GM19239 (cell line): ENCODE measurements at regions not wholly inside any gene's neighbourhood (a gene's known extent, or its start where the extent isn't known, plus 50 kb on each side); places are given as distances from the start of the nearest gene placed in this dataset.
"Not testable (repeated sequence)": the region's sequence is repeated elsewhere in the genome, so short reads cannot be mapped to it uniquely, and the experiment has no call there.

Experiments
- DNase-seq: peaks from one replicate; pipeline ENCODE4 v3.0.0; 2011; ENCODE audit warnings: low spot score; ENCODE audit not compliant: insufficient read length
- FAIRE-seq: peaks from 2 replicates; lab custom pipeline; 2011; peaks lifted over from hg19 to GRCh38; lab: Jason Lieb, UNC

GRCh38 chr3:153356908-153357307, 194.9 kb downstream of the RAP2B start:
- no peak for FAIRE-seq
- no peak for DNase-seq

GRCh38 chr3:153357436-153357835, 195.4 kb downstream of the RAP2B start:
- FAIRE-seq (no peak), DNase-seq (no peak)

- no peak for DNase-seq
- no peak for FAIRE-seq
These were observed 207.7 kb downstream of the RAP2B start for GRCh38 chr3:153369561-153370374.

GRCh38 chr3:153370680-153371079, 208.7 kb downstream of the RAP2B start:
- DNase-seq (no peak), FAIRE-seq (no peak)

- no peak for DNase-seq
- no peak for FAIRE-seq
These were observed 210.3 kb downstream of the RAP2B start for GRCh38 chr3:153372326-153372725.

GRCh38 chr3:153373606-153374005, 211.6 kb downstream of the RAP2B start:
- FAIRE-seq (no peak), DNase-seq (no peak)

GRCh38 chr3:153378366-153378765, 216.3 kb downstream of the RAP2B start:
- not testable (repeated sequence) for FAIRE-seq, DNase-seq

GRCh38 chr3:153379516-153379915, 217.5 kb downstream of the RAP2B start:
- FAIRE-seq (no peak), DNase-seq (no peak)

GRCh38 chr3:153385343-153385742, 223.3 kb downstream of the RAP2B start:
- DNase-seq: no peak

GRCh38 chr3:153392363-153392762, 230.3 kb downstream of the RAP2B start:
- DNase-seq: no peak
- no peak for FAIRE-seq

More at GRCh38 chr3:153385343-153385742, 223.3 kb downstream of the RAP2B start:
- no peak for FAIRE-seq

- FAIRE-seq (no peak), DNase-seq (no peak)
These were observed 232.0 kb downstream of the RAP2B start for GRCh38 chr3:153394017-153394416.

GRCh38 chr3:153396581-153396980, 234.6 kb downstream of the RAP2B start:
- DNase-seq (no peak), FAIRE-seq (no peak)

GRCh38 chr3:153397794-153398193, 235.8 kb downstream of the RAP2B start:
- FAIRE-seq: no peak
- no peak for DNase-seq

GRCh38 chr3:153399636-153400035, 237.6 kb downstream of the RAP2B start:
- FAIRE-seq (no peak), DNase-seq (no peak)

- no peak for FAIRE-seq
- DNase-seq: no peak
These were observed 238.6 kb downstream of the RAP2B start for GRCh38 chr3:153400641-153401040.

GRCh38 chr3:153404157-153404556, 242.1 kb downstream of the RAP2B start:
- no peak for DNase-seq
- no peak for FAIRE-seq

- not testable (repeated sequence) for DNase-seq, FAIRE-seq
These were observed 243.3 kb downstream of the RAP2B start for GRCh38 chr3:153405320-153405719.

GRCh38 chr3:153410517-153410916, 248.5 kb downstream of the RAP2B start:
- DNase-seq (no peak), FAIRE-seq (no peak)

- no peak for FAIRE-seq
- no peak for DNase-seq
These were observed 253.0 kb downstream of the RAP2B start for GRCh38 chr3:153414982-153415381.

- no peak for FAIRE-seq
- DNase-seq: no peak
These were observed 260.3 kb downstream of the RAP2B start for GRCh38 chr3:153422314-153422713.

GRCh38 chr3:153423820-153424219, 261.8 kb downstream of the RAP2B start:
- not testable (repeated sequence) for DNase-seq, FAIRE-seq

GRCh38 chr3:153426344-153426743, 264.3 kb downstream of the RAP2B start:
- FAIRE-seq (no peak), DNase-seq (no peak)
